Mesendoderm (in vitro differentiated cells): ENCODE measurements at regions not wholly inside any gene's neighbourhood (a gene's known extent, or its start where the extent isn't known, plus 50 kb on each side); places are given as distances from the start of the nearest gene placed in this dataset.
A peak's percentile ranks its signal among the peaks of the same experiment; 100 is the strongest.

Experiments used
- DNase-seq: peaks from one replicate; pipeline ENCODE4 v3.0.0; 2013
- H2AK5ac ChIP-seq: 2 replicates; pipeline ENCODE4 v1.6.1; 2013; ENCODE audit warnings: low read length, inconsistent platforms
- H2BK120ac ChIP-seq: 2 replicates; pipeline ENCODE4 v1.6.1; 2013; ENCODE audit warnings: low read depth, mild to moderate bottlenecking, low read length, moderate library complexity, mixed read lengths
- H2BK15ac ChIP-seq: replicated peaks from 2 replicates; pipeline ENCODE4 v1.6.1; 2013; ENCODE audit warnings: low read depth, mild to moderate bottlenecking, moderate library complexity
- H2BK5ac ChIP-seq: 2 replicates; pipeline ENCODE4 v1.6.1; 2013; ENCODE audit warnings: low read length, inconsistent platforms
- H3K18ac ChIP-seq: 2 replicates; pipeline ENCODE4 v1.6.1; 2013; ENCODE audit warnings: mild to moderate bottlenecking, low read length, mixed read lengths
- H3K23ac ChIP-seq: one replicate; pipeline ENCODE4 v1.6.1; 2013; ENCODE audit warnings: low read length
- H3K27ac ChIP-seq: 2 replicates; pipeline ENCODE4 v1.5.1; 2013; ENCODE audit warnings: low read depth, mild to moderate bottlenecking, inconsistent platforms, low read length, moderate library complexity
- H3K27me3 ChIP-seq: 2 replicates; pipeline ENCODE4 v1.6.1; 2013; ENCODE audit warnings: low read length, control low read depth, mild to moderate bottlenecking, inconsistent platforms; ENCODE audit not compliant: insufficient read depth, poor library complexity
- H3K36me3 ChIP-seq: 2 replicates; pipeline ENCODE4 v1.6.1; 2013; ENCODE audit warnings: low read length, inconsistent platforms; ENCODE audit not compliant: control insufficient read depth, insufficient read depth
- H3K4ac ChIP-seq: one replicate; pipeline ENCODE4 v1.6.1; 2013; ENCODE audit warnings: low read depth, mild to moderate bottlenecking, low read length, moderate library complexity
- H3K4me1 ChIP-seq: 2 replicates; pipeline ENCODE4 v1.6.1; 2013; ENCODE audit warnings: low read depth, low read length, inconsistent platforms; ENCODE audit not compliant: control insufficient read depth
- H3K4me2 ChIP-seq: 2 replicates; pipeline ENCODE4 v1.6.1; 2013; ENCODE audit warnings: low read length
- H3K4me3 ChIP-seq: 2 replicates; pipeline ENCODE4 v1.5.1; 2013; ENCODE audit warnings: mild to moderate bottlenecking, low read length
- H3K56ac ChIP-seq: one replicate; pipeline ENCODE4 v1.6.1; 2013; ENCODE audit warnings: low read length
- H3K79me1 ChIP-seq: 2 replicates; pipeline ENCODE4 v1.6.1; 2013; ENCODE audit warnings: low read length, inconsistent platforms
- H3K79me2 ChIP-seq: 2 replicates; pipeline ENCODE4 v1.6.1; 2013; ENCODE audit warnings: mild to moderate bottlenecking, low read length; ENCODE audit not compliant: control insufficient read depth, insufficient read depth
- H3K9ac ChIP-seq: 2 replicates; pipeline ENCODE4 v1.6.1; 2013; ENCODE audit warnings: low read length, inconsistent platforms
- H4K5ac ChIP-seq: one replicate; pipeline ENCODE4 v1.6.1; 2013; ENCODE audit warnings: low read length
- H4K8ac ChIP-seq: one replicate; pipeline ENCODE4 v1.6.1; 2013; ENCODE audit warnings: low read depth, mild to moderate bottlenecking, control low read depth, low read length, moderate library complexity
- WGBS: extraction: QIAGEN DNeasy Blood & Tissue Kit; methylation state at CpG from one replicate; pipeline ENCODE4 v1.1.7; 2013; ENCODE audit warnings: low lambda C conversion rate, missing lambda C conversion rate; ENCODE audit not compliant: insufficient coverage; ENCODE audit errors: extremely low coverage; 5-methylcytosine and 5-hydroxymethylcytosine counted together

GRCh38 chr20:42020316-42020715 is 402.1 kb upstream of the CHD6 start:
- no peak overlapping the region for H3K18ac ChIP-seq
- H3K4ac ChIP-seq, result no peak overlapping the region
- no peak overlapping the region for H2BK5ac ChIP-seq
- H3K23ac ChIP-seq, result no peak overlapping the region
- H2BK120ac ChIP-seq, result no peak overlapping the region
- H4K5ac ChIP-seq, result no peak overlapping the region
- no peak overlapping the region for H3K27ac ChIP-seq
- no peaks in the 10 kb centered on the region for H3K36me3 ChIP-seq
- H3K27me3 ChIP-seq, result no peaks in the 10 kb centered on the region
- no peak overlapping the region for H3K56ac ChIP-seq
- no peak overlapping the region for H3K9ac ChIP-seq
- H3K4me2 ChIP-seq, result no peak overlapping the region
- no peaks in the 10 kb centered on the region for H3K79me1 ChIP-seq
- H2AK5ac ChIP-seq, result no peak overlapping the region
- no peaks in the 10 kb centered on the region for H3K4me1 ChIP-seq
- H2BK15ac ChIP-seq, result no peak overlapping the region
- WGBS, result no CpG with 5 or more reads among the region's 4 CpGs
- H3K79me2 ChIP-seq, result no peaks in the 10 kb centered on the region
- DNase-seq, result peak; percentile 13
- H4K8ac ChIP-seq, result no peak overlapping the region
- H3K4me3 ChIP-seq, result no peak overlapping the region

GRCh38 chr20:42018979-42019378 is 400.8 kb upstream of the CHD6 start:
- Histone ChIP-seq H4K5ac (no peak overlapping the region), H2AK5ac (no peak overlapping the region), H3K79me2 (no peaks in the 10 kb centered on the region), H4K8ac (no peak overlapping the region), H3K4ac (no peak overlapping the region), H3K9ac (no peak overlapping the region), H3K36me3 (no peaks in the 10 kb centered on the region), H3K4me1 (no peaks in the 10 kb centered on the region), H3K4me3 (no peak overlapping the region), H2BK120ac (no peak overlapping the region), H2BK15ac (no peak overlapping the region), H3K18ac (no peak overlapping the region), H3K4me2 (no peak overlapping the region), H3K79me1 (no peaks in the 10 kb centered on the region), H3K56ac (no peak overlapping the region), H3K23ac (no peak overlapping the region), H3K27me3 (no peaks in the 10 kb centered on the region), H2BK5ac (no peak overlapping the region), H3K27ac (no peak overlapping the region)
- peak; percentile 60 for DNase-seq

GRCh38 chr20:42010090-42010489 is 391.9 kb upstream of the CHD6 start:
- no peaks in the 10 kb centered on the region for H3K79me1 ChIP-seq
- H3K4me1 ChIP-seq, result no peaks in the 10 kb centered on the region
- no peaks in the 10 kb centered on the region for H3K27me3 ChIP-seq
- H2BK5ac ChIP-seq, result no peak overlapping the region
- peak; percentile 2 for DNase-seq
- no peak overlapping the region for H3K56ac ChIP-seq
- no peak overlapping the region for H2BK120ac ChIP-seq
- no peaks in the 10 kb centered on the region for H3K79me2 ChIP-seq
- no peak overlapping the region for H3K23ac ChIP-seq
- no peak overlapping the region for H3K18ac ChIP-seq
- H3K36me3 ChIP-seq, result no peaks in the 10 kb centered on the region
- H3K27ac ChIP-seq, result no peak overlapping the region
- H2BK15ac ChIP-seq, result no peak overlapping the region
- H2AK5ac ChIP-seq, result no peak overlapping the region
- no peak overlapping the region for H3K4me3 ChIP-seq
- no peak overlapping the region for H3K9ac ChIP-seq
- no CpG with 5 or more reads among the region's 3 CpGs for WGBS
- no peak overlapping the region for H3K4ac ChIP-seq
- no peak overlapping the region for H4K5ac ChIP-seq
- H3K4me2 ChIP-seq, result no peak overlapping the region
- H4K8ac ChIP-seq, result no peak overlapping the region

- DNase-seq, result no peak
- Histone ChIP-seq H3K4me3 (no peak overlapping the region), H3K56ac (no peak overlapping the region)
These were observed 389.1 kb upstream of the CHD6 start for GRCh38 chr20:42007251-42007650.

GRCh38 chr20:42005211-42005610 is 387.0 kb upstream of the CHD6 start:
- H2AK5ac ChIP-seq, result no peak overlapping the region
- H4K5ac ChIP-seq, result no peak overlapping the region
- no peak overlapping the region for H2BK5ac ChIP-seq
- H3K27me3 ChIP-seq, result no peaks in the 10 kb centered on the region
- no peak for DNase-seq
- H2BK15ac ChIP-seq, result no peak overlapping the region
- H3K4me2 ChIP-seq, result no peak overlapping the region
- H3K18ac ChIP-seq, result no peak overlapping the region
- no peak overlapping the region for H3K9ac ChIP-seq
- H2BK120ac ChIP-seq, result no peak overlapping the region
- no peak overlapping the region for H3K56ac ChIP-seq
- H3K79me2 ChIP-seq, result no peaks in the 10 kb centered on the region
- no peak overlapping the region for H3K23ac ChIP-seq
- no peaks in the 10 kb centered on the region for H3K4me1 ChIP-seq
- no peak overlapping the region for H3K4me3 ChIP-seq
- H3K27ac ChIP-seq, result no peak overlapping the region
- H3K4ac ChIP-seq, result no peak overlapping the region
- H3K79me1 ChIP-seq, result no peaks in the 10 kb centered on the region
- no peak overlapping the region for H4K8ac ChIP-seq
- H3K36me3 ChIP-seq, result no peaks in the 10 kb centered on the region

More at GRCh38 chr20:42007251-42007650, 389.1 kb upstream of the CHD6 start:
- Histone ChIP-seq H3K27me3 (no peaks in the 10 kb centered on the region), H4K5ac (no peak overlapping the region), H3K4me1 (no peaks in the 10 kb centered on the region), H3K79me2 (no peaks in the 10 kb centered on the region), H3K79me1 (no peaks in the 10 kb centered on the region), H2BK120ac (no peak overlapping the region), H3K9ac (no peak overlapping the region), H2BK15ac (no peak overlapping the region), H3K36me3 (no peaks in the 10 kb centered on the region), H2BK5ac (no peak overlapping the region), H3K4me2 (no peak overlapping the region), H3K23ac (no peak overlapping the region), H4K8ac (no peak overlapping the region), H2AK5ac (no peak overlapping the region), H3K18ac (no peak overlapping the region), H3K27ac (no peak overlapping the region), H3K4ac (no peak overlapping the region)
- WGBS, result no CpG with 5 or more reads among the region's 4 CpGs

- Histone ChIP-seq H4K8ac (no peak overlapping the region), H3K23ac (no peak overlapping the region), H3K36me3 (no peaks in the 10 kb centered on the region), H2BK5ac (no peak overlapping the region), H3K4me3 (no peak overlapping the region), H4K5ac (no peak overlapping the region), H3K4ac (no peak overlapping the region), H3K18ac (no peak overlapping the region), H3K4me1 (no peaks in the 10 kb centered on the region), H3K4me2 (no peak overlapping the region), H3K79me2 (no peaks in the 10 kb centered on the region), H2BK120ac (no peak overlapping the region), H3K79me1 (no peaks in the 10 kb centered on the region), H2BK15ac (no peak overlapping the region), H3K56ac (no peak overlapping the region), H3K27me3 (no peaks in the 10 kb centered on the region), H2AK5ac (no peak overlapping the region), H3K27ac (no peak overlapping the region), H3K9ac (no peak overlapping the region)
- DNase-seq, result no peak
- WGBS, result no CpG with 5 or more reads among the region's 2 CpGs
These were observed 385.2 kb upstream of the CHD6 start for GRCh38 chr20:42003380-42003779.
